22Rv1 (cell line): ENCODE measurements at regions not wholly inside any gene's neighbourhood (a gene's known extent, or its start where the extent isn't known, plus 50 kb on each side); places are given as distances from the start of the nearest gene placed in this dataset.
"Not testable (repeated sequence)": the region's sequence is repeated elsewhere in the genome, so short reads cannot be mapped to it uniquely, and the experiment has no call there.

Experiments used
- CTCF ChIP-seq: fragments of 450-650 bp; IDR thresholded peaks from 2 replicates; pipeline ENCODE4 v1.5.1; 2017; ENCODE audit warnings: mild to moderate bottlenecking
- ZFX ChIP-seq: fragments of 450-650 bp; IDR thresholded peaks from 2 replicates; pipeline ENCODE4 v1.6.1; 2017; ENCODE audit warnings: antibody characterized with exemption, borderline replicate concordance

GRCh38 chr3:194056323-194056722, 79.6 kb upstream of the HES1 start:
- TF ChIP-seq CTCF, ZFX: not testable (repeated sequence)
